ENCODE measurements at regions not wholly inside any gene's neighbourhood (a gene's known extent, or its start where the extent isn't known, plus 50 kb on each side); places are given as distances from the start of the nearest gene placed in this dataset.

GRCh38 chr5:77948476-77948875 is 172.3 kb upstream of the TBCA start:
- no peak overlapping the region for H2AFZ ChIP-seq (ENCODE audit: low read length)
- H3K9me3 ChIP-seq (ENCODE audit: low read depth, low read length): no peaks in the 10 kb centered on the region
- H3K79me2 ChIP-seq (ENCODE audit: insufficient read depth, low read length): no peaks in the 10 kb centered on the region
- H3K36me3 ChIP-seq (ENCODE audit: insufficient read depth, low read length): no peaks in the 10 kb centered on the region
- H3K4me3 ChIP-seq (ENCODE audit: insufficient read depth, low read length): no peak overlapping the region
- no peak for TF ChIP-seq CTCF (IDR thresholded peaks at IDR 0.05; ENCODE audit: extremely low read depth, low read depth, low read length)
- H3K4me2 ChIP-seq (ENCODE audit: insufficient read depth, low read length): no peak overlapping the region
- H3K27ac ChIP-seq (ENCODE audit: low read depth, low read length): no peak overlapping the region
- DNase-seq (ENCODE audit: insufficient read length, low spot score, missing footprints): no peak
- H3K4me1 ChIP-seq (ENCODE audit: insufficient read depth, low read length): no peaks in the 10 kb centered on the region
- H3K27me3 ChIP-seq (ENCODE audit: insufficient read depth, low read length): peaks cover 43% of the 10 kb centered on the region
- no peaks in the 10 kb centered on the region for H4K20me1 ChIP-seq (ENCODE audit: insufficient read depth, low read length)

- peak; percentile 62 for DNase-seq (ENCODE audit: insufficient read length, low spot score, missing footprints)
Measured at GRCh38 chr5:77947041-77947428, 170.9 kb upstream of the TBCA start.

GRCh38 chr5:77946381-77947040 is 170.4 kb upstream of the TBCA start:
- no peaks in the 10 kb centered on the region for H3K79me2 ChIP-seq (ENCODE audit: insufficient read depth, low read length)
- no peak overlapping the region for H3K27ac ChIP-seq (ENCODE audit: low read depth, low read length)
- H3K9me3 ChIP-seq (ENCODE audit: low read depth, low read length): no peaks in the 10 kb centered on the region
- no peak for DNase-seq (ENCODE audit: insufficient read length, low spot score, missing footprints)
- H2AFZ ChIP-seq (ENCODE audit: low read length): no peak overlapping the region
- no peak for TF ChIP-seq CTCF (IDR thresholded peaks at IDR 0.05; ENCODE audit: extremely low read depth, low read depth, low read length)
- no peaks in the 10 kb centered on the region for H3K36me3 ChIP-seq (ENCODE audit: insufficient read depth, low read length)
- H3K4me3 ChIP-seq (ENCODE audit: insufficient read depth, low read length): no peak overlapping the region
- H3K4me1 ChIP-seq (ENCODE audit: insufficient read depth, low read length): no peaks in the 10 kb centered on the region
- no peak overlapping the region for H3K4me2 ChIP-seq (ENCODE audit: insufficient read depth, low read length)
- H3K27me3 ChIP-seq (ENCODE audit: insufficient read depth, low read length): peaks cover 42% of the 10 kb centered on the region
- no peaks in the 10 kb centered on the region for H4K20me1 ChIP-seq (ENCODE audit: insufficient read depth, low read length)

More at GRCh38 chr5:77947041-77947428, 170.9 kb upstream of the TBCA start:
- Histone ChIP-seq H3K27me3 (ENCODE audit: insufficient read depth, low read length) (peaks cover 41% of the 10 kb centered on the region), H3K27ac (ENCODE audit: low read depth, low read length) (no peak overlapping the region), H3K79me2 (ENCODE audit: insufficient read depth, low read length) (no peaks in the 10 kb centered on the region), H3K4me1 (ENCODE audit: insufficient read depth, low read length) (no peaks in the 10 kb centered on the region), H3K9me3 (ENCODE audit: low read depth, low read length) (no peaks in the 10 kb centered on the region), H2AFZ (ENCODE audit: low read length) (no peak overlapping the region), H3K4me2 (ENCODE audit: insufficient read depth, low read length) (no peak overlapping the region), H4K20me1 (ENCODE audit: insufficient read depth, low read length) (no peaks in the 10 kb centered on the region), H3K36me3 (ENCODE audit: insufficient read depth, low read length) (no peaks in the 10 kb centered on the region), H3K4me3 (ENCODE audit: insufficient read depth, low read length) (no peak overlapping the region)
- no peak for TF ChIP-seq CTCF (IDR thresholded peaks at IDR 0.05; ENCODE audit: extremely low read depth, low read depth, low read length)

- no peak for DNase-seq (ENCODE audit: insufficient read length, low spot score, missing footprints)
- TF ChIP-seq CTCF (IDR thresholded peaks at IDR 0.05; ENCODE audit: extremely low read depth, low read depth, low read length): no peak
- H3K9me3 ChIP-seq (ENCODE audit: low read depth, low read length): no peaks in the 10 kb centered on the region
- no peak overlapping the region for H3K4me3 ChIP-seq (ENCODE audit: insufficient read depth, low read length)
- H3K4me1 ChIP-seq (ENCODE audit: insufficient read depth, low read length): no peaks in the 10 kb centered on the region
- H3K27ac ChIP-seq (ENCODE audit: low read depth, low read length): no peak overlapping the region
- H2AFZ ChIP-seq (ENCODE audit: low read length): no peak overlapping the region
- peaks cover 43% of the 10 kb centered on the region for H3K27me3 ChIP-seq (ENCODE audit: insufficient read depth, low read length)
- no peaks in the 10 kb centered on the region for H4K20me1 ChIP-seq (ENCODE audit: insufficient read depth, low read length)
- no peaks in the 10 kb centered on the region for H3K79me2 ChIP-seq (ENCODE audit: insufficient read depth, low read length)
- H3K4me2 ChIP-seq (ENCODE audit: insufficient read depth, low read length): no peak overlapping the region
- H3K36me3 ChIP-seq (ENCODE audit: insufficient read depth, low read length): no peaks in the 10 kb centered on the region
Measured at GRCh38 chr5:77945874-77946273, 169.7 kb upstream of the TBCA start.
